ENCODE measurements at regions not wholly inside any gene's neighbourhood (a gene's known extent, or its start where the extent isn't known, plus 50 kb on each side); places are given as distances from the start of the nearest gene placed in this dataset.
"Not testable (repeated sequence)": the region's sequence is repeated elsewhere in the genome, so short reads cannot be mapped to it uniquely, and the experiment has no call there.

GRCh38 chr16:87209808-87210512 lies 107.2 kb downstream of the C16orf95 start:
- DNase-seq (ENCODE audit: extremely low read depth in 1 of 11, low read depth in 9 of 11, low spot score in 4 of 11): no peak

- no peak for DNase-seq (ENCODE audit: extremely low read depth in 1 of 11, low read depth in 9 of 11, low spot score in 4 of 11)
Observed at GRCh38 chr16:87210894-87211293, 106.3 kb downstream of the C16orf95 start.

DNA sequence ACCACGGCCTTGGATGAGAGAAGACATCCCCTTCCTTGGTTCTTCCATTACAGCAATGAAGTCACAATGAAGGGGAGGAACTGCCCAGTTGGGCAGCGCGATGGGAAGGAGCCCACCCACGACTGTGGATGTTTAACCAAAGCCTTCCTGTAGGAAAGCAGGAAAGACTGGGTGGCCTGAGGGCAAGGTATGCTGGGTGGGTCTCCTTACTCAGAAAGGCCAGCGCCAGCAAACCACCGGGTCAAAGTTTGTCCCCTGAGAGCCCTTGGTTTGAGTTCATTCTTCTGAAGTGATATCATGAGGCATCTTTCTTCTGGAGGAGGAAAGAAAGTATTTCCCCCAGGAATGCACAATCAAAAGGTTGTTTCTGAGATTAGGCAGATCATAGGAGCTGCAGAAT lies 105.2 kb downstream of the C16orf95 start:
- DNase-seq (ENCODE audit: extremely low read depth in 1 of 11, low read depth in 9 of 11, low spot score in 4 of 11): no peak

DNA sequence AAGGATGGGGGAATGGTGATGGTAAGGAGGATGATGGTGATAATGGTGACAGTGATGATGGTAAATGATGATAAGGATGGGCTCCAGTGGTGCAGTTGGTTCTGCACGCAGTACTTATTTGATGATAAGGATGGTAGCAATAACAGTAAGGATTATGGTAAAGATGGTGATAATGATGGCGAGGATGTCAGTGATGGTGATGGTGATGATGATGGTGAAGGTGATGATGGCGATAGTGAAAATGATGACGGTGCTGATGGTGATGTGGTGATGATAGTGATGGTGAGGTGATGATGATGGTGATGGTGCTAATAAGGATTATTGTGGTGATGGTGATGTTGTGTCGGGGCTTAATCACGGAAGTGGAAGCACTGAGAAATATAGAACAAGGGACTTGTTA lies 103.7 kb downstream of the C16orf95 start:
- DNase-seq (ENCODE audit: extremely low read depth in 1 of 11, low read depth in 9 of 11, low spot score in 4 of 11): no peak

DNA sequence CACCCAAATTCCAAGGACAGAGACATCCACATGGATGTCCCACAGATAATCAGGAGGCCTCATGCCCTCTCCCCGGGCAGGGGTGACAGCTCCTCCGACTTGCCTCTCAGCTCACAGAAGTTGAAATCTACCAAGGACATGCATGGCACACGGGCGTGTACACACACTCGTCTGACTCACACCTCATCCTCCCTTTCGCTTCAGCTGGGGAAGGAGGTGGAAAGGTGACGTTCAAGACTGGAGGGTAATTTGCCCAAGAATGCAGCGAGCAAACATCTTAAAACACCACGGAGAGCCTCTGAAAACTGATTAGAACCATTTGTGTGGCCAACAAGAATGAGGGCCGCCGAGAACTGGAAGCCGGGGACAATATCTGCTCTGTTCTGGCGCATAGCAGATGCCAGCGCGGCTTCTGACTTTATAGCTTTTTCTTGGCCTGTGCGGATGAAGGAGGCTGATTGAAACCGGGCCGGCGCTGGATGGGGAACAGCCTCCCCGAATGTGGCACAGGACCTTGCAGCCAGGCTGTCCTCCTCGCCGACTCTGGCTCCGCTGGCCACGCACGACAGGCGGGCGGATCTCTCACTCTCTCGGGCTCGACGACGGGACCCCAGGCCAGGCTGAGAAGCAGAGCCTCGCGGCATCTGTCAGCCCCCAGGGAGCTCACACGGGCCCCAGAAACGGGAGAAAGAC lies 100.9 kb downstream of the C16orf95 start:
- no peak for DNase-seq (ENCODE audit: extremely low read depth in 1 of 11, low read depth in 9 of 11, low spot score in 4 of 11)

- DNase-seq (ENCODE audit: extremely low read depth in 1 of 11, low read depth in 9 of 11, low spot score in 4 of 11): no peak
Observed at GRCh38 chr16:87216841-87217275, 100.3 kb downstream of the C16orf95 start.

DNA sequence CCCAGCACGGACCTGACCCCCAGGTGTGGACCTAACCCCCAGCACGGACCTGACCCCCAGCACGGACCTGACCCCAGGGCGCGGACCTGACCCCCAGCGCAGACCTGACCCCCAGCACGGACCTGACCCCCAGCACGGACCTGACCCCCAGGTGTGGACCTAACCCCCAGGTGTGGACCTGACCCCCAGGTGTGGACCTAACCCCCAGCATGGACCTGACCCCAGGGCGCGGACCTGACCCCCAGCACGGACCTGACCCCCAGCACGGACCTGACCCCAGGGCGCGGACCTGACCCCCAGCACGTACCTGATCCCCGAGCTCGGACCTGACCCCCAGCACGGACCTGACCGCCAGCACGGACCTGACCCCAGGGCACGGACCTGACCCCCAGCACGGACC lies 99.4 kb downstream of the C16orf95 start:
- not testable (repeated sequence) for DNase-seq (ENCODE audit: extremely low read depth in 1 of 11, low read depth in 9 of 11, low spot score in 4 of 11)

DNA sequence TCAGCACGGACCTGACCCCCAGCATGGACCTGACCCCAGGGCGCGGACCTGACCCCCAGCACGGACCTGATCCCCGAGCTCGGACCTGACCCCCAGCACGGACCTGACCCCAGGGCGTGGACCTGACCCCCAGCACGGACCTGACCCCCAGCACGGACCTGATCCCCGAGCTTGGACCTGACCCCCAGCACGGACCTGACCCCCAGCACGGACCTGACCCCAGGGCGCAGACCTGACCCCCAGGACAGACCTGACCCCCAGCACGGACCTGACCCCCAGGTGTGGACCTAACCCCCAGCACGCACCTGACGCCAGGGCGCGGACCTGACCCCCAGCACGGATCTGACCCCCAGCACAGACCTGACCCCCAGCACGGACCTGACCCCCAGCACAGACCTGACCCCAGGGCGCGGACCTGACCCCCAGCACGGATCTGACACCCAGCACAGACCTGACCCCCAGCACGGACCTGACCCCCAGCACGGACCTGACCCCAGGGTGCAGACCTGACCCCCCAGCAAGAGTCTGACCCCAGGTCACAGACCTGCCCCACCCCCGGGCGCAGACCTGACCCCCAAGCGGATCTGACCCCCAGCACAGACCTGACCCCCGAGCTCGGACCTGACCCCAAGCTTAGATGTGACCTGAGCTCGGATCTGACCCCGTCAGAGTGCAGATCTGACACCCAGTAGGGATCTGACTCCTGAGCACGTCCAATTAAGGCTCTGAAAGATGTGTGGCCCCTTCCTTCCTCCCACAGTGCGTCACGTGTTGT lies 98.7 kb downstream of the C16orf95 start:
- no peak for DNase-seq (ENCODE audit: extremely low read depth in 1 of 11, low read depth in 9 of 11, low spot score in 4 of 11)

- no peak for DNase-seq (ENCODE audit: extremely low read depth in 1 of 11, low read depth in 9 of 11, low spot score in 4 of 11)
Observed at GRCh38 chr16:87219287-87219909, 97.8 kb downstream of the C16orf95 start.

DNA sequence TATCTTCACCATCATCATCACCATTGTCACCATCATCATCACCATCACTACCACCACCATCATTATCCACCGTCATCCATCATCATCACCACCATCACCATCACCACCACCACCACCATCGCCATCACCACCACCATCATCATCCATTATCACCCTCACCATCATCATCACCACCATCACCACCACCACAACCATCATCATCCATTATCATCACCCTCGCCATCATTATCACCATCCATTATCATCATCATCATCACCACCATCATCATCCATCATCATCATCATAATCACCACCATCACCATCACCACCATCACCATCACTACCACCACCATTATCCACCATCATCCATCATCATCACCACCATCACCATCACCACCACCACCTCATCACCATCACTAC lies 95.6 kb downstream of the C16orf95 start:
- DNase-seq (ENCODE audit: extremely low read depth in 1 of 11, low read depth in 9 of 11, low spot score in 4 of 11): no peak

GRCh38 chr16:87222335-87222734 lies 94.9 kb downstream of the C16orf95 start:
- DNase-seq (ENCODE audit: extremely low read depth in 1 of 11, low read depth in 9 of 11, low spot score in 4 of 11): no peak

DNA sequence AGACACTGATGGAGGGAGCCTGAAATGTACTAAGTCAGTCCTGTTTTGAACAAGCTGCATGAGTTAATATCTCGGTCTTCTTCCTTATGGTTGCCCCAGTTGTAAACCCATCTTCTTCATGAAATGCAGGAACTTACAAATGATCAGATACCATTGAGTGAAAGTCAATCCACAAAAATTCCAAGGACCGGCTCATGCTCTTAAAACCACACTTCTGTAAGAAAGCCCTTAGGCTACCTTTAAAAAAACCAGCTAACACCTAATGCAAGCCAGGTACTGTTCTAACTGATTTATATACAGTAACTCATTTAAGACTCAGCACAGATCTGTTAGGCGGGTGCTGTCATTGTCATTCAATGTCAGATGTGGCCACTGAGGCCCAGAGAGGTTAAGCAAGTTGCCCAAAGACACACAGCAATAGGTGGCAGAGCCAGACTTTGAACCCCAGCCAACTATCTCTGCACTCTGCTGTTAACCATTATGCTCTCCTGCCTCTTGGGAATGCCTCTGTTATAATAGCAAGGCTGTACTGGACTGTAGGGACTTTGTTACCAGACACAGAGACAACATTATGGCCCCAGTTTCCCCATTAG lies 93.4 kb downstream of the C16orf95 start:
- no peak for DNase-seq (ENCODE audit: extremely low read depth in 1 of 11, low read depth in 9 of 11, low spot score in 4 of 11)

DNA sequence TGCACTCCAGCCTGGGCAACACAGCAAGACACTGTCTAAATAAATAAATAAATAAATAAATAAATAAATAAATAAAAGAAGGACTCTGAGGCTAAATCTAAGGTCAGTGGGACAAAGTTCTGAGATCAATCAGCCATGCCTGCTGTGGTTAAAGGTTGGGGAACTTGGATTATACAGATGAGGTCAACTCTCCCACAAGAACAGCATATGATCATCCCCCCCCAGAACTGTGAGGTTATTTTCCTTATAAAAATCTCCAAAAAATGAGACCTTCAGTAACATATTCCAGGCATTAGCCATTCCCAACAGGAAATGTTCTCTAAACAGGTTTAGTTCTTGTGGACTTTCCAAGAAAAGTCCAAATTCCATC lies 90.3 kb downstream of the C16orf95 start:
- DNase-seq (ENCODE audit: extremely low read depth in 1 of 11, low read depth in 9 of 11, low spot score in 4 of 11): no peak

- DNase-seq (ENCODE audit: extremely low read depth in 1 of 11, low read depth in 9 of 11, low spot score in 4 of 11): no peak
Observed at GRCh38 chr16:87227296-87227951, 89.8 kb downstream of the C16orf95 start.

GRCh38 chr16:87228363-87228762 lies 88.8 kb downstream of the C16orf95 start:
- no peak for DNase-seq (ENCODE audit: extremely low read depth in 1 of 11, low read depth in 9 of 11, low spot score in 4 of 11)

DNA sequence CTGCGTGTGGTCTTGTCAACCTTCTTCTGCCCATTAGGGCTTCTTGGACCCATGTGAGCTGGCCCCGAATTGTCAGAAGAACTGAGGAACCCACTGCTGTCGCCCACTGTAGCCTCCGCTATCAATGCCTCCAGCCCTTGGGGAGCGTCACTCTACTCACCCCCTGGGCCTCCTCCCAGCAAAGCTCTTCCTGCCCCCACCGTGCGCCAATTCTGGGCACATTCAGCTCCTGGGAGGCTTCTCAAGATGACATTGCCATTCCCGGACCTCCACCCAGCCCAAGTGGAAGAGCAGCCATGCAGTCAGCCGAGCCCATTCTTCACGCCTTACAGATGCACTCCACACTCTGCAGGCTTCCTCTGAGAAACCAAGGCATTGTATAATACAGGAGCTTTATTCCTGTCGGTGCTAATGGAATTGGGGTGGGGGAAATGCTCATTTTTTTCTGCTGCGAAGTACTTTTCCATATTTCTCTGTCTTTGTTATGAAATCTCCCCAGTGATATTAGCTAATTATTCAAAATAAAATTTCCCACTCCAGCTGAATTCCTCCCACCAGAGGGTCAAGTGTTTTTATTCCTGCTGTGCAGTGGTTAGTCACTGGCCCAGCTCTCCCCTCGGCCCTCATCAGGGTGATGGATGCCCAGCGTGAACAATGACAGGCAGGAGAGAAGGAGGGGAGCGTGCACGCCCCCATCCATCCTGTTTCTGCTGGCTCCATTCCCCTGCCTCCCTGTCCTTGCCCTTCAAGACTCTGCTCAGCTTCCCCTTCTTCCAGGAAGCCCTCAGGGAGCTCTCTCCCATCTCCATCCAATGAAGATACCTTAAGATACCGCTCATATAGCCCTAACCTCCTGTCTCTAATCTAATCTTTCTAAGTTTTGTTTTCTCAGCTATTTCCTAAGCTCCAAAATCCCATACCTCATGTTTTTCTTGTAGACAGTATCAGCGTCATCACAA lies 87.7 kb downstream of the C16orf95 start:
- DNase-seq (ENCODE audit: extremely low read depth in 1 of 11, low read depth in 9 of 11, low spot score in 4 of 11): no peak

DNA sequence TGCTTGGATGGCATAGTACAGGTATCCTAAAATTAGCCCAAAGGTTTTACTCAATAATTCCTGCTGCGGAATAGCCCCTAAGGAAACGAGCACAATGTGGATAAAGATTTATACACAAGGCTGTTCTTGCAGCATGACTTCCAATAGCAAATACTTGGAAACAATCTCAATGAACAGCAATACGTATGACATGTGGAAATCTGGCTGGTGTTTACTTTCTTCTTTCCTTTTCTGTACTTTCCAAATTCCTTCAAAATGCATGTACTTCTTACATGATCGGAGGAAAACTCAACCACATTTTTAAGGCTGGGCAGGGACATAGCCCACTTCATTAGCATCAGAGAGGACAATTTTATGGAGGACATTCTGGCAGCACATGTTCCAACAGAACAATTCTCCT lies 86.6 kb downstream of the C16orf95 start:
- DNase-seq (ENCODE audit: extremely low read depth in 1 of 11, low read depth in 9 of 11, low spot score in 4 of 11): no peak

- no peak for DNase-seq (ENCODE audit: extremely low read depth in 1 of 11, low read depth in 9 of 11, low spot score in 4 of 11)
Observed at GRCh38 chr16:87231295-87231694, 85.9 kb downstream of the C16orf95 start.
